ENCODE measurements at regions not wholly inside any gene's neighbourhood (a gene's known extent, or its start where the extent isn't known, plus 50 kb on each side); places are given as distances from the start of the nearest gene placed in this dataset.
"Not testable (repeated sequence)": the region's sequence is repeated elsewhere in the genome, so short reads cannot be mapped to it uniquely, and the experiment has no call there.

- H4K8ac ChIP-seq (ENCODE audit: extremely low read depth, insufficient read depth, low read length); H2BK12ac ChIP-seq (ENCODE audit: low read depth, low read length); H3K23me2 ChIP-seq (ENCODE audit: low read depth, low read length); H3K4me1 ChIP-seq (replicated peaks in 1 of 4; ENCODE audit: control insufficient read depth in 3 of 4, insufficient read depth in 4 of 4, low read length in 3 of 4); H4K5ac ChIP-seq (ENCODE audit: insufficient read length, low read depth, low read length); H3K4me2 ChIP-seq (ENCODE audit: insufficient read depth in 1 of 2, low read depth in 2 of 2, low read length in 2 of 2); H3K27ac ChIP-seq (ENCODE audit: low read depth, low read length); H3K18ac ChIP-seq (ENCODE audit: extremely low read depth, low read length); H3K9ac ChIP-seq (replicated peaks in 1 of 4; ENCODE audit: extremely low read depth in 1 of 4, low read depth in 3 of 4, low read length in 3 of 4); H4K91ac ChIP-seq (replicated peaks; ENCODE audit: insufficient read length, low read length); H3K4ac ChIP-seq (replicated peaks; ENCODE audit: insufficient read length, low read depth, low read length); DNase-seq (ENCODE audit: low read depth in 1 of 2, low spot score in 2 of 2); H4K20me1 ChIP-seq (replicated peaks in 1 of 2; ENCODE audit: control insufficient read depth in 1 of 2, insufficient read depth in 2 of 2, low read length in 2 of 2); H3K79me2 ChIP-seq (ENCODE audit: control insufficient read depth in 1 of 2, insufficient read depth in 2 of 2, low read length in 2 of 2); H2BK5ac ChIP-seq (ENCODE audit: low read depth, low read length); H2BK120ac ChIP-seq (replicated peaks; ENCODE audit: low read depth, low read length); H3K56ac ChIP-seq (replicated peaks; ENCODE audit: insufficient read length, low read depth, low read length); H2BK20ac ChIP-seq (ENCODE audit: low read length); H2BK15ac ChIP-seq (ENCODE audit: low read length); H3K79me1 ChIP-seq (ENCODE audit: low read depth, low read length); H3K9me3 ChIP-seq (ENCODE audit: insufficient read depth in 2 of 2, low read depth in 1 of 2, low read length in 1 of 2); H3K14ac ChIP-seq (ENCODE audit: insufficient read length); H3K4me3 ChIP-seq (ENCODE audit: extremely low read depth in 1 of 4, insufficient read depth in 2 of 4, low read depth in 3 of 4, low read length in 4 of 4); H3K36me3 ChIP-seq (ENCODE audit: control insufficient read depth in 2 of 4, insufficient read depth in 4 of 4, low read length in 3 of 4); H3K27me3 ChIP-seq (replicated peaks in 1 of 4; ENCODE audit: control insufficient read depth in 3 of 4, extremely low read depth in 1 of 4, insufficient read depth in 3 of 4, low read length in 3 of 4); H3K23ac ChIP-seq (ENCODE audit: insufficient read length); H2AK5ac ChIP-seq (ENCODE audit: low read depth, low read length); H2AFZ ChIP-seq (ENCODE audit: low read length); FAIRE-seq: not testable (repeated sequence)
- CTCF ChIA-PET (ENCODE audit: partially characterized antibody) = interaction anchor here (0.7 to 2.1 kb wide), 2 partner anchors 15 to 34 kb away, joined by 3 to 10 read pairs; no protein-coding TSS in a partner anchor
- WGBS, 2 experiments (ENCODE audit: extremely low coverage in 1 of 2, insufficient coverage in 1 of 2, insufficient read length in 1 of 2, insufficient replicate concordance in 2 of 2, low coverage in 1 of 2, low lambda C conversion rate in 2 of 2, missing lambda C conversion rate in 1 of 2) = 94% methylated on average over 1 of the region's 1 CpG; no CpG with 5 or more reads in 1 of the 2 experiments
- POLR2A ChIA-PET (ENCODE audit: partially characterized antibody) = interaction anchor here (0.6 kb wide), 1 partner anchor 835 kb away, joined by 3 read pairs; no protein-coding TSS in a partner anchor
These were observed 152.4 kb downstream of the TBC1D2B start for GRCh38 chr15:77925101-77925500.

Measured in H1 (cell line).